Testis (tissue), 2 donors: ENCODE measurements at regions not wholly inside any gene's neighbourhood (a gene's known extent, or its start where the extent isn't known, plus 50 kb on each side); places are given as distances from the start of the nearest gene placed in this dataset.

ENCODE experiments used
- POLR2A ChIP-seq: fragments of 450-650 bp; IDR thresholded peaks from one replicate; pipeline ENCODE4 v1.6.1; 2017; ENCODE audit warnings: antibody characterized with exemption, mild to moderate bottlenecking, moderate library complexity
- TF ChIP-seq, protein P1 (sequence below), 3 experiments: fragments of 450-650 bp in 2 of 3; fragments of 200-600 bp in 1 of 3; sonication (generic) in 1 of 3; IDR thresholded peaks; one replicate each; pipeline ENCODE4 v1.5.1; 2016 to 2019; ENCODE audit warnings: antibody characterized with exemption in 3 of 3, mild to moderate bottlenecking in 2 of 3, moderate library complexity in 1 of 3

DNA sequence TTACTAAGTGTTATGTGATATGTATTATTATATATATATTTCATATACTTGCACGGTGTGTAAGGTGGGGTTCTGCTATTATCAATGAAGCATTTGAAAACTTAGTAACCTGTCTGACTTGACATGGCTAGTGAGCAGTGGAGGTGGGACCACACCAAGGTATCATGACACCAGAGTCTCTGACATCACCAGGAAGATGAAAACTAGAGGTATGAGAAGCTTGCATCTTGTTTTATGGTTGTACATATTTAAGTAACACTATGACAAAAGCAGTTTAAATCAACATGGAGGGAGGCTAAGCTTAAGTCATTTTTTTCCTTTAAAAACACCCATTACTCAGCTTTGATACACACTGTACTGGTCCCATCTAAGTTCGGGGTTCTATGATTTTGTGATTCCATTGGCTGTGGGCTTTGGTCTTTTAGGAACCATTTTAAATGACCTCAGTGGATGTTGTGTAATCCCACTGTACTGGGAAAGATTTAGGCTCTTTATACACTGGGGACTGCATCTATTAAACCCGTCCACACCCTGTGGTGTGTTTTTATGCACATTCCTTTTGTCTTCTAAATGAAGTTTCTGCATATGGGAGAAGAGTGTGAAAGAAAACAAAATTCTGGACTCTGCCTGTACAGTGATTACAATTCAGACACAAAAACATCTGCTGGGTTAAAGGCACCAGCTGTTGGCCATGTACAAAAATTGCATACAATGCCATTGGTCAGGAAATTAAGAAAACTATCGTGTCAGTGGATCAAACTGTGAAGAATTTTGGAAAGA lies 570.6 kb downstream of the SPRY1 start:
- TF ChIP-seq, protein P1, sequence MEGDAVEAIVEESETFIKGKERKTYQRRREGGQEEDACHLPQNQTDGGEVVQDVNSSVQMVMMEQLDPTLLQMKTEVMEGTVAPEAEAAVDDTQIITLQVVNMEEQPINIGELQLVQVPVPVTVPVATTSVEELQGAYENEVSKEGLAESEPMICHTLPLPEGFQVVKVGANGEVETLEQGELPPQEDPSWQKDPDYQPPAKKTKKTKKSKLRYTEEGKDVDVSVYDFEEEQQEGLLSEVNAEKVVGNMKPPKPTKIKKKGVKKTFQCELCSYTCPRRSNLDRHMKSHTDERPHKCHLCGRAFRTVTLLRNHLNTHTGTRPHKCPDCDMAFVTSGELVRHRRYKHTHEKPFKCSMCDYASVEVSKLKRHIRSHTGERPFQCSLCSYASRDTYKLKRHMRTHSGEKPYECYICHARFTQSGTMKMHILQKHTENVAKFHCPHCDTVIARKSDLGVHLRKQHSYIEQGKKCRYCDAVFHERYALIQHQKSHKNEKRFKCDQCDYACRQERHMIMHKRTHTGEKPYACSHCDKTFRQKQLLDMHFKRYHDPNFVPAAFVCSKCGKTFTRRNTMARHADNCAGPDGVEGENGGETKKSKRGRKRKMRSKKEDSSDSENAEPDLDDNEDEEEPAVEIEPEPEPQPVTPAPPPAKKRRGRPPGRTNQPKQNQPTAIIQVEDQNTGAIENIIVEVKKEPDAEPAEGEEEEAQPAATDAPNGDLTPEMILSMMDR (IDR thresholded peaks at IDR 0.05): no peak
- TF ChIP-seq POLR2A: no peak
